ENCODE measurements at regions not wholly inside any gene's neighbourhood (a gene's known extent, or its start where the extent isn't known, plus 50 kb on each side); places are given as distances from the start of the nearest gene placed in this dataset.

GRCh38 chr2:34025196-34025595 lies 426.1 kb upstream of the FAM98A start:
- DNase-seq: no peak

DNA sequence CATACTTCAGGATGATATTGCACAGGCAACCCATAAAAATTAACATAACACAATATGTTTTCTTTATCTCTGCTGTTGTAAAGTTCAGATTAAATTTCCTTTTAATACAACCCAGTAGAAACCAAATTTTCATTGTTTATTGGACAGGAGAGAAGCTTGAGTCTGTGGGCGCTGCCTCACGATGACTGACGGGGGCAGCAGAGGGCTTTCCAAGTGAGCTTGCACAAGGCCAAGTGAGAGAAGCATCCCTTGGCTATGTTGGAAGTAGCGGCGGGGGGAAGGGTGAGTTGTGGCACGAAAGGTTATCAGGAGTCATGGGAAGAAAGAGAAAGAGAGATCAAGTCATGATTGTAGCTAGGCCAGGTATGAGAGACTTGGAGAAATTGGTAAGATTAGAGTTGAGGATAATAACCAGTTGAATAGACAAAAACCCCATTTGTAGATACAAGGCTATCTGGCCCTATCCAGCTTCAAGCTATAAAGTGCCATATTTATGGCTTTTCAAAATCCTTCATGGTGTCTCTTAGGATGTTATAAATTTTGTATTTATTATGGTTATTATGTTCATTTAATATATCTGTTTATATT lies 413.7 kb upstream of the FAM98A start:
- peak; percentile 63 for DNase-seq

DNA sequence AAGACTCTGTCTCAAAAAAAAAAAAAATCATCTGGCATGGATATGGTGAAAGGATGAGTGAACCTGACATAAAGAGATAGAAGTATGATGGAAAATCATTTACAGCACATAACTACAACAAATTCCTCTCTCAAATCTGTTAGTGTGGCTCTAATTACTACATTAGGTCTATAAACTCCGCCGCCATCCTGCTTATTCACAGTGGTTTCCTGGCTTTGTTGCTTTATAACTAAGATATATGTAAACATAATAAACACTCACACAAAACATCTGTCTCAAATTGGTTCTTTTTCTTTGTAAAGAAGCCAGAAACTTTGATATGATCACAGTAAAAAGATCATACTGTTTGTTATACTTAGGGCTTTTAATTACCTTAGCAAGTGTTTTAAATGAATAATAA lies 412.6 kb upstream of the FAM98A start:
- no peak for DNase-seq

- no peak for DNase-seq
Measured at GRCh38 chr2:34005901-34006300, 406.8 kb upstream of the FAM98A start.

DNA sequence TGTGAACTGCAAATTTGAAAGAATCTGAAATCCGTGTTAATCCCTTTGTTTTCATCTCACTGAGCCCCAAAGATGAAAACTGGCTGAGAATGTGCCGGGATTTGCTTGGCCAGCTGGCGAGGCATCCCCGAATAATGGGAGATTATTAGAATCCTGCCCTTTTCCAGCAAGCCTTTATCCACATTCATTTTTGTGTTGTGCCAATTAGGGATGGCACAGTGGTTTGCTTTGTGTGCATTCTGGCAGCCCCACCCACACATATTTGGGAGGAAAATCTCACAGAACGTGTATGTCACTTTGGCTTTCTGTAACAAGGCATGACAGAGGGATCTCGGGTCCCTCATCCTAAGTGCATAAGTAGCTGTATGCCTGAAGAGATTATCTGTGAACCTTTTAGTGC lies 405.8 kb upstream of the FAM98A start:
- no peak for DNase-seq

- no peak for DNase-seq
Measured at GRCh38 chr2:34003795-34004194, 404.7 kb upstream of the FAM98A start.

- no peak for DNase-seq
Measured at GRCh38 chr2:34001557-34001956, 402.5 kb upstream of the FAM98A start.

GRCh38 chr2:33984131-33984530 lies 385.0 kb upstream of the FAM98A start:
- DNase-seq: no peak

DNA sequence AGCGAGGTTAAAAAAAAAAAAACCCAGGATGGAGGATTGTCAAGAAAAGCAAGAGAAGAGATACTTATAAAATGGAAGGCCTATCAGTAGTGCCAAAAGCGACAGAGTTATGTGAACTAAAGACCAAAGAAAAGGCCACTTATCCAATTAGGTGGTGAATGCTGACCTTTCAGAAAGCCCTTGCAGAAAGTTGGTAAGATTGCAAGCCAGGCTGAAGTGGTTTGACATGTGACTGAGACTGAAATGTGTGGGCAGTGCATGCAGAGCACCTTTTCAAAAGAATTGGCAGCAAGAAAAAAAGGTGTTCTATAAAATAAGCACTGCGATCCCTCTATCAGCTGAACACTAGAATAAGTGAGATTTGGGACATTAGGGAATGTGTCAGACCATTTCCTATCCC lies 379.4 kb upstream of the FAM98A start:
- no peak for DNase-seq

- no peak for DNase-seq
Measured at GRCh38 chr2:33975498-33975897, 376.4 kb upstream of the FAM98A start.

DNA sequence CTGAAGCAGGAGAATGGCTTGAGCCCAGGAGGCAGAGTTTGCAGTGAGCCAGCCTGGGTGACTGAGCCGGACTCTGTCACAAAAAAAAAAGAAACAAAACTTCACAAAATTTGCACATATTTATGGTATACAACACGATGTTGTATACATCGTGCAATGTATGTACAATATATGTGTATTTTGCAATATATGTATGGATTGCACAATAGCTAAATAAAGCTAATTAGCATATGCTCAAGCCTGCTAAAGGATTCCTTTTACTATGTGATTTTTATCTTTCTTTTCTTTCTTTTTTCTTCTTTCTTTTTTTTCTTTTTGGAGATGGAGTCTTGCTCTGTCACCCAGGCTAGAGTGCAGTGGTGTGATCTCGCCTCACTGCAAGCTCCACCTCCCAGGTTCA lies 368.0 kb upstream of the FAM98A start:
- no peak for DNase-seq

GRCh38 chr2:33958591-33958990 lies 359.5 kb upstream of the FAM98A start:
- DNase-seq: no peak

DNA sequence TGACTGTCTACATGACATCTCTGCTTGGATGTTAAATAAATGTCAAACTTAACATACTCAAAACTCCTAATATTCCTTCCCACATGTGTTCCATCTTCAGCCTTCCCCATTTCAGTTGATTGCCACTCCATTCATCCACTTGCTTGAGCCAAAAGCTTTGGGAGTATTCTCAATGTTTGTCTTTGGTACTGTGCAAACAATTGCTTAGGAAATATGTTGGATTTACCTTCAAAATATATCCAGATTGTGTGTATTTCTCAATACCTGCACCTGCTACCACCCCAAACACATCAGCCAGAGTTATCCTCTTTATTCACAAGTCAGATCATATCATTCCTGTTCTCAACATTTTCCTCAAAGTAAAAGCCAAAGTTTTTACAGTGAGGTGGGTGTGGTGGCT lies 350.3 kb upstream of the FAM98A start:
- no peak for DNase-seq

GRCh38 chr2:33946193-33946592 lies 347.1 kb upstream of the FAM98A start:
- no peak for DNase-seq

DNA sequence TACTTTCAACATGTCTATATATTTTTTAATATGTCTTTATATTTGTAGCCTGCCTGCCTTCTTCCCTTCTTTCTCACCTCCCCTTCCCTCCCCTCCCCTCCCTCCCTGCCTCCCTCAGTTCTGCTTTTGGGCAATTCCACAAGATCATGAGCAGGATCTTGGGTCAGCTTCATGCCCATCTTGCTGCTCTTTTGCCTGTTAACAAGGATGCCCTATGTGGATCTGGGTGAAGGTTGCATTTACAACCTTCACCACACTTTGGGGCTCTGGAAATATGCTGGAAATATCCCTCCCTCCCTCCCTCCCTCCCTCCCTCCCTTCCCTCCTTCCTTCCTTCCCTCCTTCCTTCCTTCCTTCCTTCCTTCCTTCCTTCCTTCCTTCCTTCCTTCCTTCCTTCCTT lies 334.1 kb upstream of the FAM98A start:
- DNase-seq: no peak

- DNase-seq: no peak
Measured at GRCh38 chr2:33931164-33931563, 332.1 kb upstream of the FAM98A start.

- no peak for DNase-seq
Measured at GRCh38 chr2:33929467-33929866, 330.4 kb upstream of the FAM98A start.

- DNase-seq: no peak
Measured at GRCh38 chr2:33927756-33928155, 328.7 kb upstream of the FAM98A start.

DNA sequence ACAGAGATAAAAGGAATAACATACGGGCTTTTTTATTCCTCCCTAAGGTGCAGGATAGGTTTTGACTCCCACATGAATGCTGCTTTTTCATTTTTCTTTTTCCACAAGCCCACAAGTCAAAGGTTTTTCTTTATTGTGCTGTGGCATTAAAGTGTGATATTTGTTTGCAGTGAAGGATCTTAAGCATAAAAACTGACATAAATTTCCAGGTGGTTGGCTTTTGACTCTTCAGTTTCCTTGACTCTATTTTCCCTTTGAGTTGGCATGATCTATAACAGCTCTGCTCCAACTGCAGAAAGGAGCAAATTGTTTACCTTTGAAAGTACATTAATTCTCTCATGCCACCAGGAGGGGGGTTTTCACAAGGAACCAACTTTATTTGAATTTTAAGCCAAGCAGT lies 326.2 kb upstream of the FAM98A start:
- no peak for DNase-seq

DNA sequence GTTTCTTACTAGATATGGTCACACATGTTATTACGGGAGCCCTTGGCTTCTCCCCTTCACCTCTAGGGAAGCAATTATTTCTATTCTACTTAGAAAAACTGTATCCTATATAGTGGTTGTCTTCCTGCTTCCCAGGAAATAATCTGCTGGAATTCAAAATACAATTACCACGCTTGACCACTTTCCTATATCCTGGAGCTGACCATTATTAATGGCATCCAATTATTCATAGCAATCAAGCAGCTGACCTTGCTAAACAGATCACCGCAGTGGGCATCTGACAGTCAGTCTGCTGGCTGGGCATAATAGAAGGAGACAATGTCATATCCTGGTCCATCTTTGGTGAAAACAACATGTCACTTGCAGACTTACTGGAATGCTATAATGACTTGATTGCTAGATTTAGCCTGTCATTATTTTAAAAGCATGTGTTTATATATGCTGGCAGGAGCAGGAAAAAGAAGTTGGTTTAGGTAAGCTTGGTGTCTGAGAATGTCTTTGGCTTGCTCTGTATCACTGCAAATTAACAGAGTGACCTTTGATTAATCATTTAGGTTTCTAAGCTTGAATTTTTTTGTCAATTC lies 325.6 kb upstream of the FAM98A start:
- no peak for DNase-seq

DNA sequence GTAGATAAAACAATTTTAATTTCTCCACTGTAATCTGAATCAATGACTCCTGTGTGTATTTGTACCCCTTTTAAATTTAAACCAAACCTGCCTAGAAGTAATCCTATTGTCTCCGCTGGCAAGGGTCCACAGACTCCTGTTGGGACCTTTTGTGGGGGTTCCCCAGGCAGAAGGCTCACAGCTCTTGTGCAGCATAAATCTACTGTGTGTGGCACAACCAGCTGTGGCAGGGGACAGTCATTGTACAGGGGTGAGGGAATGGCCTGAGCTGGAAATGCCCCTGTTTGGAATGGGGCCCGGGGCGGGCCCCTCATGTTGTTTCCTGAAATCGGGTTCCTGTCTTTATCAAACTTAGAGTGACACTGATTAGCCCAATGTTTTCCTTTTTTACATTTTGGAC lies 318.2 kb upstream of the FAM98A start:
- DNase-seq: no peak

- no peak for DNase-seq
Measured at GRCh38 chr2:33913071-33913616, 314.0 kb upstream of the FAM98A start.

DNA sequence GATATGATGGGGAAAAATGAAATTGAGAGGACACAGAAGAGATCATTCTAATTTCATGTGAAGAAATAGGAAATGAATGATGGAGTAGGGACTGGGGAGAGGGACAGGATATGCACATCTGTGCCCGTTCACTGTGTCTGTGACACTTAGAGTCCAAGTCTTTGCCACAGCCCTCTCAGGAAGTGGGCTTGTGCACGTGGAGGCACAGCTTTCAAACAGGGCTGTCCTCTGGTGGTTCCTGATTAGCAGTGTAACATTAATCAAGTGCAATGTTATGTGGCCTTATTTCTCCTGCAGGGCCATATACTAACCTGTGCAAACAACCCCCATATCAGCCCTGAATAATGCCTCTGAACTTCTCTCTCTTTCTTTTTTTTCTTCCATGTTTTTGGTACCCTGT lies 312.2 kb upstream of the FAM98A start:
- no peak for DNase-seq

DNA sequence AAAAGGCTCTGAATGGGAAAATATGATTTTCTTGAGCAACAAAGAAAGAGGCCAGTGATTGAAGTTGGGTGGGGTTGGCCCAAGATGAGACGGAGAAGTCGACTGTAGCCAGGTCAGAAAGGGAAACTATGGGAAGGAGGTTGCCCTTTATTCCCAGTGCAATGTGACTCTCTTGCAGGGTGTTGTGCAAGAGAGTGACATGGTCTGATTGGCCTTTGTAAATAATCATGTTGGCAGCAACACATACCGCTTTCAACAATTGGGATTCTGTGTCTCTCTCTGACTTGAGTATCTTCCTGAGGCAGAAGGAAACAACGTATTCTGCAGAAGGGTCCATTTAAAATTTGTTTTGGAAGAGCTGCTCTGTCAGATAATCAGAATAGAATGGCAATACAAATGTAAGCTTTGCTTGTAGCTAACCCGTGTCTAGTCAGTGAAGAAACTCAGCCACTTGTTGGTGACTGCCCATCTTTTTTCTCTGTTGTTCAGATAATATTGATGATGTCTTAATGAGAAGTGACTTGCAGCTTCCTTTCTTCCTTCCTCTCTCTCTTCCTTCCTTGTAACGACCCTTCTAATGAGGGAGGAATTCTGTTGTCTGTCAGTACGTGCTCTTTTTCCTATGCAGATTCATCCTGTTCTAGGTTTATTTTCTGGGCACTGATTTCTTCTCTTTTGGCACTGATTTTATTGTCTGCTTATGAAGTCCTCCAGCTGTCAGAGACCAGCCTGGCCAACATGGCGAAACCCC lies 311.0 kb upstream of the FAM98A start:
- no peak for DNase-seq
